ENCODE measurements at regions not wholly inside any gene's neighbourhood (a gene's known extent, or its start where the extent isn't known, plus 50 kb on each side); places are given as distances from the start of the nearest gene placed in this dataset.

- no peaks in the 10 kb centered on the region for H3K79me2 ChIP-seq (ENCODE audit: control insufficient read depth, insufficient read depth, low read length)
- no peaks in the 10 kb centered on the region for H3K36me3 ChIP-seq (ENCODE audit: control insufficient read depth, insufficient read depth, low read length)
- no peaks in the 10 kb centered on the region for H4K20me1 ChIP-seq (ENCODE audit: control insufficient read depth, extremely low read depth, insufficient read depth, low read length)
- no peak overlapping the region for H3K9ac ChIP-seq (ENCODE audit: insufficient read depth, low read length)
- TF ChIP-seq, protein P1, sequence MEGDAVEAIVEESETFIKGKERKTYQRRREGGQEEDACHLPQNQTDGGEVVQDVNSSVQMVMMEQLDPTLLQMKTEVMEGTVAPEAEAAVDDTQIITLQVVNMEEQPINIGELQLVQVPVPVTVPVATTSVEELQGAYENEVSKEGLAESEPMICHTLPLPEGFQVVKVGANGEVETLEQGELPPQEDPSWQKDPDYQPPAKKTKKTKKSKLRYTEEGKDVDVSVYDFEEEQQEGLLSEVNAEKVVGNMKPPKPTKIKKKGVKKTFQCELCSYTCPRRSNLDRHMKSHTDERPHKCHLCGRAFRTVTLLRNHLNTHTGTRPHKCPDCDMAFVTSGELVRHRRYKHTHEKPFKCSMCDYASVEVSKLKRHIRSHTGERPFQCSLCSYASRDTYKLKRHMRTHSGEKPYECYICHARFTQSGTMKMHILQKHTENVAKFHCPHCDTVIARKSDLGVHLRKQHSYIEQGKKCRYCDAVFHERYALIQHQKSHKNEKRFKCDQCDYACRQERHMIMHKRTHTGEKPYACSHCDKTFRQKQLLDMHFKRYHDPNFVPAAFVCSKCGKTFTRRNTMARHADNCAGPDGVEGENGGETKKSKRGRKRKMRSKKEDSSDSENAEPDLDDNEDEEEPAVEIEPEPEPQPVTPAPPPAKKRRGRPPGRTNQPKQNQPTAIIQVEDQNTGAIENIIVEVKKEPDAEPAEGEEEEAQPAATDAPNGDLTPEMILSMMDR (conservative IDR thresholded peaks at IDR 0.05 in 1 of 2, IDR thresholded peaks at IDR 0.05 in 1 of 2; ENCODE audit: low read depth in 1 of 2, low read length in 2 of 2), result no peak
- no peak for TF ChIP-seq EZH2 (IDR thresholded peaks at IDR 0.05; ENCODE audit: low read length, missing control alignments)
- H3K4me2 ChIP-seq (ENCODE audit: extremely low read depth, insufficient read depth, low read length), result no peak overlapping the region
- DNase-seq (ENCODE audit: low read depth in 2 of 2), result no peak
- no peaks in the 10 kb centered on the region for H3K27me3 ChIP-seq (ENCODE audit: control insufficient read depth, insufficient read depth, low read length)
- H3K4me3 ChIP-seq (replicated peaks in 1 of 4; ENCODE audit: control extremely low read depth in 1 of 4, insufficient read depth in 1 of 4, low read depth in 3 of 4, low read length in 4 of 4), result no peak overlapping the region
- no peak overlapping the region for H3K27ac ChIP-seq (ENCODE audit: insufficient read depth, low read length)
- no peaks in the 10 kb centered on the region for H3K4me1 ChIP-seq (ENCODE audit: control insufficient read depth, extremely low read depth, insufficient read depth, low read length)
- H2AFZ ChIP-seq (ENCODE audit: low read length), result no peak overlapping the region
- no peaks in the 10 kb centered on the region for H3K9me3 ChIP-seq (ENCODE audit: control insufficient read depth, insufficient read depth, low read depth, low read length)
Observed at GRCh38 chr14:42138406-42138805, 531.7 kb downstream of the LRFN5 start.

- Histone ChIP-seq H3K9me3 (ENCODE audit: control insufficient read depth, insufficient read depth, low read depth, low read length) (no peaks in the 10 kb centered on the region), H3K4me2 (ENCODE audit: extremely low read depth, insufficient read depth, low read length) (no peak overlapping the region)
- no peak for DNase-seq (ENCODE audit: low read depth in 2 of 2)
Observed at GRCh38 chr14:42130815-42131214, 524.1 kb downstream of the LRFN5 start.

DNA sequence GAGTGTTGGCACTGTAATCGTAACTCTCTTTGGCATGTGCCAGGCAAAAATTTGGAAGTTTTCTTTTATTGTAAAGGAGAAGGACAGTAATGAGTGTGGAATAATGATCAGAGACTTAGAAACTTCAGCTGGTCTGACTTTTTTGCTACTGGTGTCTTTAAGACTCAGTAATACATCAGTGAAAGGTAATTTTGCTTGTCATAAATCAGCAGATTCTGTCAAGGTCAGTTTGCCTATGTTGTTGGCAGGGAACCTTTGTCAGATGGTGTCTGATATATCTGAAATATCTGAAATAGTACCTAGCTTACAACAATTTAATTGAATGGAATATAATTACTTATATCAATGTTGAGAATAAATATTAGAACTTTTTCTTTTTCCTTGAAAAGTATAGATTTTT lies 516.9 kb downstream of the LRFN5 start:
- Histone ChIP-seq H3K27ac (ENCODE audit: insufficient read depth, low read length) (no peak overlapping the region), H3K27me3 (ENCODE audit: control insufficient read depth, insufficient read depth, low read length) (no peaks in the 10 kb centered on the region), H3K36me3 (ENCODE audit: control insufficient read depth, insufficient read depth, low read length) (no peaks in the 10 kb centered on the region), H4K20me1 (ENCODE audit: control insufficient read depth, extremely low read depth, insufficient read depth, low read length) (no peaks in the 10 kb centered on the region), H3K4me1 (ENCODE audit: control insufficient read depth, extremely low read depth, insufficient read depth, low read length) (no peaks in the 10 kb centered on the region), H3K4me3 (replicated peaks in 1 of 4; ENCODE audit: control extremely low read depth in 1 of 4, insufficient read depth in 1 of 4, low read depth in 3 of 4, low read length in 4 of 4) (no peak overlapping the region), H3K79me2 (ENCODE audit: control insufficient read depth, insufficient read depth, low read length) (no peaks in the 10 kb centered on the region), H3K9ac (ENCODE audit: insufficient read depth, low read length) (no peak overlapping the region), H3K4me2 (ENCODE audit: extremely low read depth, insufficient read depth, low read length) (no peak overlapping the region), H2AFZ (ENCODE audit: low read length) (no peak overlapping the region), H3K9me3 (ENCODE audit: control insufficient read depth, insufficient read depth, low read depth, low read length) (no peaks in the 10 kb centered on the region)
- DNase-seq (ENCODE audit: low read depth in 2 of 2), result no peak
- no peak for TF ChIP-seq EZH2 (IDR thresholded peaks at IDR 0.05; ENCODE audit: low read length, missing control alignments)
- TF ChIP-seq, protein P1 (conservative IDR thresholded peaks at IDR 0.05 in 1 of 2, IDR thresholded peaks at IDR 0.05 in 1 of 2; ENCODE audit: low read depth in 1 of 2, low read length in 2 of 2), result no peak

More at GRCh38 chr14:42130815-42131214, 524.1 kb downstream of the LRFN5 start:
- Histone ChIP-seq H3K9ac (ENCODE audit: insufficient read depth, low read length) (no peak overlapping the region), H3K79me2 (ENCODE audit: control insufficient read depth, insufficient read depth, low read length) (no peaks in the 10 kb centered on the region), H3K27ac (ENCODE audit: insufficient read depth, low read length) (no peak overlapping the region), H3K4me1 (ENCODE audit: control insufficient read depth, extremely low read depth, insufficient read depth, low read length) (no peaks in the 10 kb centered on the region), H3K36me3 (ENCODE audit: control insufficient read depth, insufficient read depth, low read length) (no peaks in the 10 kb centered on the region), H2AFZ (ENCODE audit: low read length) (no peak overlapping the region), H4K20me1 (ENCODE audit: control insufficient read depth, extremely low read depth, insufficient read depth, low read length) (no peaks in the 10 kb centered on the region), H3K4me3 (replicated peaks in 1 of 4; ENCODE audit: control extremely low read depth in 1 of 4, insufficient read depth in 1 of 4, low read depth in 3 of 4, low read length in 4 of 4) (no peak overlapping the region), H3K27me3 (ENCODE audit: control insufficient read depth, insufficient read depth, low read length) (no peaks in the 10 kb centered on the region)
- TF ChIP-seq EZH2 (IDR thresholded peaks at IDR 0.05; ENCODE audit: low read length, missing control alignments), result no peak
- TF ChIP-seq, protein P1 (conservative IDR thresholded peaks at IDR 0.05 in 1 of 2, IDR thresholded peaks at IDR 0.05 in 1 of 2; ENCODE audit: low read depth in 1 of 2, low read length in 2 of 2), result no peak
